Activated CD8-positive, alpha-beta T cell treated with anti-CD3 and anti-CD28 coated beads for 36 hours (primary cell): ENCODE measurements at regions not wholly inside any gene's neighbourhood (a gene's known extent, or its start where the extent isn't known, plus 50 kb on each side); places are given as distances from the start of the nearest gene placed in this dataset.
"Not testable (repeated sequence)": the region's sequence is repeated elsewhere in the genome, so short reads cannot be mapped to it uniquely, and the experiment has no call there.

Source experiments
- ATAC-seq: fragments of 200-7000 bp; cut with Tn5 transposase; one replicate; pipeline ENCODE4 v1.10.0; 2021; ENCODE audit warnings: mild to moderate bottlenecking, moderate library complexity
- CTCF ChIA-PET: fragments of 350-600 bp; sonication (Branson Sonifier 250); formaldehyde crosslinking; loops from one replicate; lab custom pipeline; 2021; ENCODE audit warnings: antibody characterized with exemption; lab: Charles Lee
- POLR2A ChIA-PET: fragments of 350-600 bp; sonication (Branson Sonifier 250); formaldehyde crosslinking; loops from one replicate; lab custom pipeline; 2021; ENCODE audit warnings: antibody characterized with exemption; lab: Charles Lee
- DNase-seq: peaks from one replicate; pipeline ENCODE4 v3.0.0-alpha.2; 2020
- H3K27ac Mint-ChIP-seq: one replicate; pipeline ENCODE4 v1.8.0; 2021; ENCODE audit warnings: mild to moderate bottlenecking, mixed read lengths
- H3K27me3 Mint-ChIP-seq: one replicate; pipeline ENCODE4 v1.8.0; 2021; ENCODE audit warnings: mixed read lengths
- H3K36me3 Mint-ChIP-seq: one replicate; pipeline ENCODE4 v1.8.0; 2021; ENCODE audit warnings: low read depth, mixed read lengths
- H3K4me1 Mint-ChIP-seq: one replicate; pipeline ENCODE4 v1.8.0; 2021; ENCODE audit warnings: low read depth, mixed read lengths
- H3K4me3 Mint-ChIP-seq: one replicate; pipeline ENCODE4 v1.8.0; 2021; ENCODE audit warnings: mild to moderate bottlenecking, moderate library complexity, mixed read lengths
- H3K9me3 Mint-ChIP-seq: one replicate; pipeline ENCODE4 v1.8.0; 2021; ENCODE audit warnings: mixed read lengths
- intact Hi-C: fragments of 100-400 bp; cut with micrococcal nuclease; formaldehyde crosslinking; loops from one replicate; pipeline ENCODE4 v1.10.0; 2022
- TF ChIP-seq, protein P1 (sequence below): fragments of 200-600 bp; IDR thresholded peaks from one replicate; pipeline ENCODE4 v1.8.0; 2022; ENCODE audit warnings: antibody characterized with exemption, mild to moderate bottlenecking

DNA sequence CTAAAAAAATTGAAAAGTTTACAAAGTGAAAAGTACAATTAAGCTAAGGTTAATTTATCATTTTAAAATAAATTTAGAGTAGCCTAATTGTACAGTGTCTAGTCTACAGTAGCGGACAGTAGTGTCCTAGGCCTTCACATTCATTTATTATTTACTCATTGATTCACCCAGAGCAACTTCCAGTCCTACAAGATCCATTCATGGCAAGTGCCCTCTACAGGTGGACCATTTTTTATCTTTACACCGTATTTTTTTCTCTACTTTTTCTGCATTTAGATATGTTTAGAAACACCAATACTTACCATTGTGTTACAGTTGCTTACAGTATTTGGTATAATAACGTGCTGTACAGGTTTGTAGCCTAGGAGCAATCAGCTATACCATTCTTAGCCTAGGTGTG, 84.1 kb downstream of the TSN start:
- ChIA-PET POLR2A (no interaction called here), CTCF (no interaction called here)
- Mint-ChIP-seq H3K36me3 (no peaks in the 10 kb centered on the region), H3K27ac (no peak overlapping the region), H3K4me3 (no peak overlapping the region), H3K4me1 (no peaks in the 10 kb centered on the region), H3K9me3 (no peaks in the 10 kb centered on the region), H3K27me3 (peaks cover 5% of the 10 kb centered on the region)
- DNase-seq (no peak), ATAC-seq (no peak)
- intact Hi-C loops, result no loop called here
- TF ChIP-seq, protein P1, sequence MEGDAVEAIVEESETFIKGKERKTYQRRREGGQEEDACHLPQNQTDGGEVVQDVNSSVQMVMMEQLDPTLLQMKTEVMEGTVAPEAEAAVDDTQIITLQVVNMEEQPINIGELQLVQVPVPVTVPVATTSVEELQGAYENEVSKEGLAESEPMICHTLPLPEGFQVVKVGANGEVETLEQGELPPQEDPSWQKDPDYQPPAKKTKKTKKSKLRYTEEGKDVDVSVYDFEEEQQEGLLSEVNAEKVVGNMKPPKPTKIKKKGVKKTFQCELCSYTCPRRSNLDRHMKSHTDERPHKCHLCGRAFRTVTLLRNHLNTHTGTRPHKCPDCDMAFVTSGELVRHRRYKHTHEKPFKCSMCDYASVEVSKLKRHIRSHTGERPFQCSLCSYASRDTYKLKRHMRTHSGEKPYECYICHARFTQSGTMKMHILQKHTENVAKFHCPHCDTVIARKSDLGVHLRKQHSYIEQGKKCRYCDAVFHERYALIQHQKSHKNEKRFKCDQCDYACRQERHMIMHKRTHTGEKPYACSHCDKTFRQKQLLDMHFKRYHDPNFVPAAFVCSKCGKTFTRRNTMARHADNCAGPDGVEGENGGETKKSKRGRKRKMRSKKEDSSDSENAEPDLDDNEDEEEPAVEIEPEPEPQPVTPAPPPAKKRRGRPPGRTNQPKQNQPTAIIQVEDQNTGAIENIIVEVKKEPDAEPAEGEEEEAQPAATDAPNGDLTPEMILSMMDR, result no peak

DNA sequence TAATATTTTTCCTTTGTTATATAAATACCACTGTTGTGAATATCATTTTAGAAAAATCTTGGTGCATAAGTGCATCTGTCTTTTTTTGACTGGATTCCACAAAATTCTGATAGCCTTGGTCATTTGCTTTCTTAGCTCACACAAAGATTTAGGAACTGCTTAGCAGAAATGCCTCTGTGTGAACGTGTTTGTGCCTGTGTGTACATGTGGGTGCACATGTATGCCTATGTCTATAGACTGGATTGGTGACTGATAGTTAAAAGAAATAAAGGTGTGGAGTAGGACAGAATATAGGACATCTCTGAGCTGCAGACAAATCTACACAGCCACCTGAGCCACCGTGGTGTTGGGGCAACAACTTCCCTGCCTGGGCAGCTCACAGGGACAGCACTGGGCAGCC, 93.8 kb downstream of the TSN start:
- no peak overlapping the region for H3K4me3 Mint-ChIP-seq

DNA sequence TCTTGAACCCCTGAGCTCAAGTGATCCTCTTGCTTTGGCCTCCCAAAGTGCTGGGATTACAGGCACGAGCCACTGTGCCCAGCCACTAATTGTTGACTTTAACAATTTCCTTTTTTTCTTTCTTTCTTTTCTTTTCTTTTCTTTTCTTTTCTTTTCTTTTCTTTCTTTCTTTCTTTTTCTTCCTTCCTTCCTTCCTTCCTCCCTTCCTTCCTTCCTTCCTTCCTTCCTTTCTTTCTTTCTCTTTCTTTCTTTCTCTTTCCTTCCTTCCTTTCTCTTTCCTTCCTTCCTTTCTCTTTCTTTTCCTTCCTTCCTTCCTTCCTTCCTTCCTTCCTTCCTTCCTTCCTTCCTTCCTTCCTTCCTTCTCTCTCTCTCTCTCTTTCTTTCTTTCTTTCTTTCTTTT, 97.7 kb downstream of the TSN start:
- H3K36me3 Mint-ChIP-seq, DNase-seq, POLR2A ChIA-PET, intact Hi-C loops, H3K9me3 Mint-ChIP-seq, CTCF ChIA-PET, H3K4me1 Mint-ChIP-seq, H3K4me3 Mint-ChIP-seq, H3K27ac Mint-ChIP-seq, ATAC-seq: not testable (repeated sequence)
- H3K27me3 Mint-ChIP-seq, result peaks cover 13% of the 10 kb centered on the region

More for the DNA sequence above, 93.8 kb downstream of the TSN start:
- H3K27ac Mint-ChIP-seq, result no peak overlapping the region
- ChIA-PET POLR2A (no interaction called here), CTCF (interaction anchor here (0.5 kb wide), 1 partner anchor 250 kb away, joined by 3 read pairs; no protein-coding TSS in a partner anchor)
- peaks cover 6% of the 10 kb centered on the region for H3K27me3 Mint-ChIP-seq
- H3K36me3 Mint-ChIP-seq, result no peaks in the 10 kb centered on the region
- H3K4me1 Mint-ChIP-seq, result no peaks in the 10 kb centered on the region
- no peak for DNase-seq
- H3K9me3 Mint-ChIP-seq, result no peaks in the 10 kb centered on the region
- no peak for ATAC-seq
- intact Hi-C loops, result no loop called here
- TF ChIP-seq, protein P1, result no peak

DNA sequence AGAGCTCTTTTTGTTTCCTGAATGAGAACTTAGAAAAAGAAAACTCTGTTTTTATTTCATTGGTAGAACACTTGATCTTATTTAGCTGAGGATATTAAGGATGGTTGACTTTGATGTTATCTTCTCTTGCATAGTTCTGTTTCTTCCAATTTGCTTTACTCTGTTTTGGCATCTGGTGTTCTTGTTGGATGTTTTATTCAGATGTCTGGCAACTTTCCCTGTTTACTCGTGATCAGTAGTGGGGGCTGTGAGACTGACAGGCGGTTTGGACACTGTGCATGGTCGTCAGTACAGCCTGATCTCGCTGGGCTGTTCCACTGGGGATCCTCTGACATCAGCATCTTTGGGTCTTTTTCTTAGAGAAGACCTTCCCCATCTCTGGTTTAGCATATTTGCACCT, 100.1 kb downstream of the TSN start:
- H3K27ac Mint-ChIP-seq, result no peak overlapping the region
- TF ChIP-seq, protein P1, result no peak
- CTCF ChIA-PET, result interaction anchor here (1.5 kb wide), 1 partner anchor 44 kb away, joined by 6 read pairs; no protein-coding TSS in a partner anchor

DNA sequence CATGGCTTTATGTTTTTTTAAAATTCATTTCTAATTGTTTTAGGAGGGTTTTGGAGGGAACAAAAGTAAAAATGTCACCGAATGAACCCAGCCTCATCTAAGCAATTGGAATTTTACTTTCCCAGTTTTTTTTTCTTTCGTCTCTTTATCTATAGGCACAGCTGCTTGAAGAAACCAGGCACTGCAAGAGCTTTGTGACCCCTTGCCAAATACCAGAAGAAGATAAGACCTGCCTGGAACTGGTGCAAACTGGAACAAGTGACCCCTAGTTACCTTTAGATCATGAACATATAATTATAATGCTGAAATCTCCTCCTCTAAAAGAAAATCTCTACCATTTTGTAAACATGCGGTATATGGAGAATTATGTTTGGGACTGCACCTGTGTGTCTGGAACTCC, 100.9 kb downstream of the TSN start:
- no peaks in the 10 kb centered on the region for H3K9me3 Mint-ChIP-seq
- no peaks in the 10 kb centered on the region for H3K4me1 Mint-ChIP-seq
- no peaks in the 10 kb centered on the region for H3K36me3 Mint-ChIP-seq
- intact Hi-C loops, result no loop called here
- no peak for DNase-seq
- ChIA-PET CTCF (no interaction called here), POLR2A (no interaction called here)
- H3K27me3 Mint-ChIP-seq, result peaks cover 14% of the 10 kb centered on the region
- no peak overlapping the region for H3K4me3 Mint-ChIP-seq
- no peak overlapping the region for H3K27ac Mint-ChIP-seq
- TF ChIP-seq, protein P1, result no peak
- ATAC-seq, result no peak

More for the DNA sequence above, 100.1 kb downstream of the TSN start:
- ATAC-seq (no peak), DNase-seq (no peak)
- Mint-ChIP-seq H3K27me3 (peaks cover 13% of the 10 kb centered on the region), H3K4me3 (no peak overlapping the region), H3K36me3 (no peaks in the 10 kb centered on the region), H3K4me1 (no peaks in the 10 kb centered on the region), H3K9me3 (no peaks in the 10 kb centered on the region)
- intact Hi-C loops, result no loop called here
- POLR2A ChIA-PET, result no interaction called here

DNA sequence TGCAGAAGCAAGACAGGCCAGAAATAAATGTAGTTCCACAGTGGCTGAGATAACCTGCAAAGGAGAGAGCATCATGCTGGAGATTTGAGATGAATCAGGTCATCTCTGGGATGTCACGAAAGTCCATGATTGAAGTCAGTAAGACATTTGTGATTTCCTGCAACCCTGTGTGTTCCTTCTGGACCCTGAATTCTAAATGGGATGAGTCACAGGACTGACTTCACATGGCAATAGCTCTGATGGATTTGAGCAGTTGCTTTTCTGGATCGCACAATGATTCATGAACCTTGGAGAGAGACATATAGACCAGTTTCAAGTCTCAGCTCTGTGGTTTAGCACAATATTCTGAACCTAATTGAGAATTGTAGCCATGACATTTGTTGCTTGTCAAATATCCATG, 102.9 kb downstream of the TSN start:
- no peaks in the 10 kb centered on the region for H3K36me3 Mint-ChIP-seq
- intact Hi-C loops, result no loop called here
- POLR2A ChIA-PET, result no interaction called here
- no peak for ATAC-seq
- H3K4me3 Mint-ChIP-seq, result no peak overlapping the region
- no peak for DNase-seq
- CTCF ChIA-PET, result no interaction called here
- peaks cover 1% of the 10 kb centered on the region for H3K9me3 Mint-ChIP-seq
- no peak overlapping the region for H3K27ac Mint-ChIP-seq
- no peaks in the 10 kb centered on the region for H3K4me1 Mint-ChIP-seq
- TF ChIP-seq, protein P1, result no peak
- peaks cover 16% of the 10 kb centered on the region for H3K27me3 Mint-ChIP-seq
